ENCODE measurements at regions not wholly inside any gene's neighbourhood (a gene's known extent, or its start where the extent isn't known, plus 50 kb on each side); places are given as distances from the start of the nearest gene placed in this dataset.

DNA sequence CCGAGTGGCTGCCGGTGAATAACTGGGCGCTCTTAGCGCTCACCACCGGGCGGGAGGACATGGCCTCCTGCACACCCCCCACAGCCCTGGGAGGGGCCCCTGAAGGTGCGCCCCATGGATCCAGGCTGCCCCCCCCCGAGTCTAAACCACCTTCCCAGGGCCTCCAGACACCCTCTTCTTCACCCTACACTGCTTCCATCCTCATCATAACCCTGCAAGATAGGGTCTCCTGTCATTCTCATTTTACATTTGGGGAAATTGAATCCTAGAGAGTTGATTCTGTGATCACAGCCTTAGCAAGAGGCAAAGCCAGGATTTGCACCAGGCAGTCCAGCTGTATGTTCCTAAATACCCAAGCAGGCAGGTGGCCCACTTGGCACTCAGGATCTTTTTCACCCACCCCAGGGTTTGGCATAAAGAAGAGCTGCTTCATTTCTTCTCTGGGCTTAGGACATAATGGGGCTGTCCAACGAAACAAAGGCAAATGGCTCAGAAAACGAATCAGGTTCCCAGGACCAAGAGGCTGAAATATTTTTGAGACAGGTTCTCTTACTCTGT is 110.8 kb downstream of the PTPRS start:
- H3K9me3 Mint-ChIP-seq: no peaks in the 10 kb centered on the region
- POLR2A ChIA-PET: no interaction called here
- H3K36me3 Mint-ChIP-seq: no peaks in the 10 kb centered on the region
- no peak overlapping the region for H3K27ac Mint-ChIP-seq
- no peaks in the 10 kb centered on the region for H3K9me3 ChIP-seq (ENCODE audit: control insufficient read depth in 2 of 3, low read length in 3 of 3)
- H3K27ac ChIP-seq (ENCODE audit: low read depth, low read length): no peak overlapping the region
- intact Hi-C loops (cut with micrococcal nuclease): no loop called here
- no peaks in the 10 kb centered on the region for H3K4me1 ChIP-seq (ENCODE audit: control insufficient read depth in 2 of 2, insufficient read depth in 2 of 2, low read length in 2 of 2)
- CTCF ChIA-PET: no interaction called here
- no peak for DNase-seq
- no peak for ATAC-seq
- H3K27me3 ChIP-seq (ENCODE audit: control insufficient read depth in 2 of 2, insufficient read depth in 2 of 2, low read length in 2 of 2): no peaks in the 10 kb centered on the region
- H3K4me1 Mint-ChIP-seq: peaks cover 0 to 11% (median 5%) of the 10 kb centered on the region in 7 donors
- no peaks in the 10 kb centered on the region for H3K36me3 ChIP-seq (ENCODE audit: control insufficient read depth in 2 of 3, insufficient read depth in 3 of 3, low read length in 3 of 3)
- peaks cover 12 to 20% (median 16%) of the 10 kb centered on the region in 5 donors for H3K27me3 Mint-ChIP-seq
- peak overlapping the region in 6 of 10 donors; percentile 3 to 57 (median 43) for H3K4me3 Mint-ChIP-seq
- H3K4me3 ChIP-seq (ENCODE audit: low read length): no peak overlapping the region

- Mint-ChIP-seq H3K9me3 (peaks cover 0 to 1% (median 0%) of the 10 kb centered on the region in 11 donors), H3K27ac (no peak overlapping the region), H3K36me3 (no peaks in the 10 kb centered on the region), H3K4me3 (peak overlapping the region in 8 of 10 donors; percentile 35 to 69 (median 43)), H3K27me3 (peaks cover 12 to 20% (median 16%) of the 10 kb centered on the region in 5 donors), H3K4me1 (peaks cover 0 to 11% (median 5%) of the 10 kb centered on the region in 7 donors)
- DNase-seq (no peak), ATAC-seq (no peak)
- intact Hi-C loops (cut with micrococcal nuclease): no loop called here
- Histone ChIP-seq H3K27me3 (ENCODE audit: control insufficient read depth in 2 of 2, insufficient read depth in 2 of 2, low read length in 2 of 2) (no peaks in the 10 kb centered on the region), H3K4me3 (ENCODE audit: low read length) (no peak overlapping the region), H3K27ac (ENCODE audit: low read depth, low read length) (no peak overlapping the region), H3K9me3 (ENCODE audit: control insufficient read depth in 2 of 3, low read length in 3 of 3) (no peaks in the 10 kb centered on the region), H3K4me1 (ENCODE audit: control insufficient read depth in 2 of 2, insufficient read depth in 2 of 2, low read length in 2 of 2) (no peaks in the 10 kb centered on the region), H3K36me3 (ENCODE audit: control insufficient read depth in 2 of 3, insufficient read depth in 3 of 3, low read length in 3 of 3) (no peaks in the 10 kb centered on the region)
- ChIA-PET POLR2A (no interaction called here), CTCF (no interaction called here)
Measured at GRCh38 chr19:5228932-5229777, 111.5 kb downstream of the PTPRS start.

DNA sequence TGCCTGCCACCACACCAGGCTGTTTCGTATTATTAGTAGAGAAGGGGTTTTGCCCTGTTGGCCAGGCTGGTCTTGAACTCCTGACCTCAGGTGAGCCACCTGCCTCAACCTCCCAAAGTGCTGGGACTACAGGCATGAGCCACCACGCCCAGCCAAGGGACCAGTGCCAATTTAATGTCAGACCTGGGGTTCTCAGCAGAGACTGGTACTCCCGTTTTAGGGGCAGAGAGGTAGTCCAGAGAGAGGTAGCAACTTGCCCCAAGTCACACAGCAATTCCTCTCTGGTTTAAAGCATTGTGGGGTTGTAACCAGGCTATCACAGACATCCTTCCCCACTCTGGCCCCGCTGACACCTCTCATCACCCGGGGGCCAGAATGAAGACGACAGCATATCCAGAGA is 112.1 kb downstream of the PTPRS start:
- no peak overlapping the region for H3K27ac Mint-ChIP-seq
- H3K4me3 Mint-ChIP-seq: peak overlapping the region in 4 of 10 donors; percentile 37 to 69 (median 61)

DNA sequence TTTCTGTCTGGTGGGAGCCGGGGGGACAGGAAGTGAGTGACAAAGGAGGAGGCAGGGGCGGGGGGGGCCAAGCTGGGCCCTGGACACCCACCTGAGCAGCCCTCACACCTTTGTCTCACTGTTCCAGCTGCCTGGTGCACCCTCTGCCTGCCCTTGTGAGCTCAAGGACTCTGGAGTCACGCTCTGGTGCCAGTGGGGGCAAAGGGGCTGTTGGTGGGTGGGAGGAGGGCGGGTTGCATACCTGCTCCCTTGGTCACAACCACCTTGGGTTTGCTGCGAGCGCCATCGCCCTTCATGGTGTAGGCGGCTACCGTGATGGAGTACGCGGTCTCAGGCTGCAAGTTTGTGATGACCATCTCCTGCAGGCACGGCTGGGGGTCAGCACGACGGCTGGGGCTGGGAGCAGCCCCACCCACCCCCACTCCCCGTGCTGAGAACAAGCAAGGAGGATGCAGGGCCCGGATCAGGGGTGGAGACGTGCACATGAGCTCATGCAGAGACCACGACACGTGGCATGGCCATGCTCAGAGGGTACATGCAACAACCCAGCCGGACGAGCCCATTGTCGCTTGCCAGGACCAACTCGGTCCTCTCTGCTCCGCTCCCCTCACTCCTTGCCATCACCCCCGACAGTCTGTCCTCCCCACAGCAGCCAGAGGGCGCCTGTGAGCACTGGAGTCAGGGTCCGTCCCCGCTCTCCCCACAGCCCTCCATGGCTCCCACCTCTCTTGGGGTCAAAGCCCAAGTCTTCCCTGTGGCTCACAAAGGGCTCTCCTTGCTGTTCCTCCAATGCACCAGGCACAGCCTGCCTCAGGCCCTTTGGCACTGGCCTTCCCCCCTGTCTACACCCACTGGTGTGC is 114.9 kb downstream of the PTPRS start:
- H3K9me3 ChIP-seq (ENCODE audit: control insufficient read depth in 2 of 3, low read length in 3 of 3): no peaks in the 10 kb centered on the region
- no peak overlapping the region for H3K4me3 Mint-ChIP-seq
- intact Hi-C loops (cut with micrococcal nuclease): no loop called here
- no peak for DNase-seq
- CTCF ChIA-PET: interaction anchor here (0.7 kb wide), 1 partner anchor 241 kb away, joined by 3 read pairs; no protein-coding TSS in a partner anchor
- POLR2A ChIA-PET: no interaction called here
- no peak overlapping the region for H3K27ac Mint-ChIP-seq
- no peak for ATAC-seq
- peaks cover 0 to 1% (median 0%) of the 10 kb centered on the region in 11 donors for H3K9me3 Mint-ChIP-seq
- H3K4me1 Mint-ChIP-seq: peaks cover 0 to 11% (median 5%) of the 10 kb centered on the region in 7 donors
- peaks cover 0 to 10% (median 0%) of the 10 kb centered on the region in 5 donors for H3K36me3 Mint-ChIP-seq
- H3K27me3 ChIP-seq (ENCODE audit: control insufficient read depth in 2 of 2, insufficient read depth in 2 of 2, low read length in 2 of 2): no peaks in the 10 kb centered on the region
- H3K4me1 ChIP-seq (ENCODE audit: control insufficient read depth in 2 of 2, insufficient read depth in 2 of 2, low read length in 2 of 2): no peaks in the 10 kb centered on the region
- H3K27ac ChIP-seq (ENCODE audit: low read depth, low read length): no peak overlapping the region
- no peak overlapping the region for H3K4me3 ChIP-seq (ENCODE audit: low read length)
- H3K36me3 ChIP-seq (ENCODE audit: control insufficient read depth in 2 of 3, insufficient read depth in 3 of 3, low read length in 3 of 3): no peaks in the 10 kb centered on the region
- H3K27me3 Mint-ChIP-seq: peaks cover 12 to 20% (median 16%) of the 10 kb centered on the region in 5 donors

More for the DNA sequence above, 112.1 kb downstream of the PTPRS start:
- DNase-seq (no peak), ATAC-seq (no peak)
- CTCF ChIA-PET: no interaction called here
- H3K27me3 Mint-ChIP-seq: peaks cover 12 to 20% (median 16%) of the 10 kb centered on the region in 5 donors
- H3K9me3 ChIP-seq (ENCODE audit: control insufficient read depth in 2 of 3, low read length in 3 of 3): no peaks in the 10 kb centered on the region
- peaks cover 0 to 1% (median 0%) of the 10 kb centered on the region in 11 donors for H3K9me3 Mint-ChIP-seq
- POLR2A ChIA-PET: no interaction called here
- intact Hi-C loops (cut with micrococcal nuclease): no loop called here
- no peak overlapping the region for H3K4me3 ChIP-seq (ENCODE audit: low read length)
- H3K4me1 Mint-ChIP-seq: peaks cover 0 to 11% (median 5%) of the 10 kb centered on the region in 7 donors
- no peaks in the 10 kb centered on the region for H3K36me3 ChIP-seq (ENCODE audit: control insufficient read depth in 2 of 3, insufficient read depth in 3 of 3, low read length in 3 of 3)
- no peaks in the 10 kb centered on the region for H3K27me3 ChIP-seq (ENCODE audit: control insufficient read depth in 2 of 2, insufficient read depth in 2 of 2, low read length in 2 of 2)
- no peaks in the 10 kb centered on the region for H3K4me1 ChIP-seq (ENCODE audit: control insufficient read depth in 2 of 2, insufficient read depth in 2 of 2, low read length in 2 of 2)
- H3K36me3 Mint-ChIP-seq: no peaks in the 10 kb centered on the region
- no peak overlapping the region for H3K27ac ChIP-seq (ENCODE audit: low read depth, low read length)

- H3K9me3 ChIP-seq (ENCODE audit: control insufficient read depth in 2 of 3, low read length in 3 of 3): no peaks in the 10 kb centered on the region
- no peak for DNase-seq
- H3K27me3 Mint-ChIP-seq: peaks cover 8 to 16% (median 9%) of the 10 kb centered on the region in 5 donors
- H3K4me1 ChIP-seq (ENCODE audit: control insufficient read depth in 2 of 2, insufficient read depth in 2 of 2, low read length in 2 of 2): no peaks in the 10 kb centered on the region
- peaks cover 0 to 16% (median 2%) of the 10 kb centered on the region in 5 donors for H3K36me3 Mint-ChIP-seq
- POLR2A ChIA-PET: no interaction called here
- no peak overlapping the region for H3K27ac ChIP-seq (ENCODE audit: low read depth, low read length)
- ATAC-seq: no peak
- peaks cover 0 to 1% (median 0%) of the 10 kb centered on the region in 11 donors for H3K9me3 Mint-ChIP-seq
- no peak overlapping the region for H3K4me3 Mint-ChIP-seq
- CTCF ChIA-PET: interaction anchor here (0.6 kb wide), 1 partner anchor 13 kb away, joined by 5 read pairs; no protein-coding TSS in a partner anchor
- no peak overlapping the region for H3K27ac Mint-ChIP-seq
- H3K4me3 ChIP-seq (ENCODE audit: low read length): no peak overlapping the region
- peaks cover 0 to 7% (median 2%) of the 10 kb centered on the region in 7 donors for H3K4me1 Mint-ChIP-seq
- no peaks in the 10 kb centered on the region for H3K36me3 ChIP-seq (ENCODE audit: control insufficient read depth in 2 of 3, insufficient read depth in 3 of 3, low read length in 3 of 3)
- no peaks in the 10 kb centered on the region for H3K27me3 ChIP-seq (ENCODE audit: control insufficient read depth in 2 of 2, insufficient read depth in 2 of 2, low read length in 2 of 2)
- intact Hi-C loops (cut with micrococcal nuclease): no loop called here
Measured at GRCh38 chr19:5224480-5224879, 116.1 kb downstream of the PTPRS start.

DNA sequence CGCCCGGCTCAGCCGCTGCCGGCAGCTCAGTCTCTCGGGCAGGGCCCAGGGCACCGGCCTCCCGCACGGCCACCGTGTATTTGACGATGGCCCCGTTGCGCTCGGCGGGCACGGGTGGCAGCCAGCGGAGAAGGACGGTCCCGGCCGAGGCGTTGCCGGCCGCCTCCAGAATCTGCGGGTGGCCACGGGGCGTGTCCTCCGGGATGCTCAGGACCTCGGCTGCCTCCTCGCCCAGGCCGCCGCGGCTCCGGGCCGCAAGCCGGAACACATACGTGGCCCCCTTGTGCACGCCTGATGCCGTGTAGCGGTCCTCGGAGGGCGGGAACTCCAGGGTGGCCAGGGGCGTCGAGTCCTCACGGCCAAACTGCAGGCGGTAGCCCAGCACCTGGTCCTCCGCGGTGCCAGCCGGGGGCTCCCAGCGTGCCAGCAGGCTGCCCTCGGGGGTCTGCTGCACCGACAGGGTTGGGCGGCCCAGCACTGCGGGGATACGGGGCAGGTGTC is 117.7 kb downstream of the PTPRS start:
- DNase-seq (no peak), ATAC-seq (no peak)
- H3K4me3 ChIP-seq (ENCODE audit: low read length): no peak overlapping the region
- POLR2A ChIA-PET: no interaction called here
- CTCF ChIA-PET: no interaction called here
- Mint-ChIP-seq H3K27me3 (peaks cover 0 to 4% (median 0%) of the 10 kb centered on the region in 5 donors), H3K27ac (no peak overlapping the region), H3K4me1 (no peaks in the 10 kb centered on the region), H3K4me3 (no peak overlapping the region), H3K36me3 (peaks cover 0 to 17% (median 4%) of the 10 kb centered on the region in 5 donors), H3K9me3 (peaks cover 0 to 1% (median 0%) of the 10 kb centered on the region in 11 donors)
- H3K36me3 ChIP-seq (ENCODE audit: control insufficient read depth in 2 of 3, insufficient read depth in 3 of 3, low read length in 3 of 3): no peaks in the 10 kb centered on the region
- no peaks in the 10 kb centered on the region for H3K4me1 ChIP-seq (ENCODE audit: control insufficient read depth in 2 of 2, insufficient read depth in 2 of 2, low read length in 2 of 2)
- H3K9me3 ChIP-seq (ENCODE audit: control insufficient read depth in 2 of 3, low read length in 3 of 3): no peaks in the 10 kb centered on the region
- H3K27me3 ChIP-seq (ENCODE audit: control insufficient read depth in 2 of 2, insufficient read depth in 2 of 2, low read length in 2 of 2): no peaks in the 10 kb centered on the region
- H3K27ac ChIP-seq (ENCODE audit: low read depth, low read length): no peak overlapping the region
- intact Hi-C loops (cut with micrococcal nuclease): no loop called here
